Natural killer cell (primary cell): ENCODE measurements at regions not wholly inside any gene's neighbourhood (a gene's known extent, or its start where the extent isn't known, plus 50 kb on each side); places are given as distances from the start of the nearest gene placed in this dataset.

ENCODE experiments used
- ATAC-seq, 3 donors: fragments of 150-1000 bp in 2 of 3; fragments of 200-7000 bp in 1 of 3; cut with Tn5 transposase; 1 replicate in 1 of 3; 2 replicates in 2 of 3; pipeline ENCODE4 v1.10.0; 2021; ENCODE audit warnings: mild to moderate bottlenecking in 2 of 3, moderate library complexity in 2 of 3
- DNase-seq, 2 donors: peaks; one replicate each; pipeline versions ENCODE4 v3.0.0 to v3.0.0-alpha.2; 2013 to 2021; ENCODE audit warnings: mixed read lengths in 1 of 2
- H3K27ac ChIP-seq: one replicate; pipeline ENCODE4 v1.5.1; 2013; ENCODE audit warnings: mild to moderate bottlenecking, low read length
- H3K27me3 ChIP-seq: one replicate; pipeline ENCODE4 v1.6.1; 2013; ENCODE audit warnings: low read length; ENCODE audit not compliant: control insufficient read depth, insufficient read depth
- H3K36me3 ChIP-seq: one replicate; pipeline ENCODE4 v1.6.1; 2013; ENCODE audit warnings: low read length; ENCODE audit not compliant: control insufficient read depth, insufficient read depth
- H3K4me1 ChIP-seq: one replicate; pipeline ENCODE4 v1.6.1; 2013; ENCODE audit warnings: low read length; ENCODE audit not compliant: control insufficient read depth, insufficient read depth
- H3K4me3 ChIP-seq: one replicate; pipeline ENCODE4 v1.5.1; 2013; ENCODE audit warnings: low read length
- H3K9me3 ChIP-seq: one replicate; pipeline ENCODE4 v1.6.1; 2013; ENCODE audit warnings: low read length; ENCODE audit not compliant: control insufficient read depth, insufficient read depth
- H3K27ac Mint-ChIP-seq, 2 donors: one replicate each; pipeline ENCODE4 v1.8.0; 2022; ENCODE audit warnings: mild to moderate bottlenecking in 2 of 2, mixed read lengths in 2 of 2, moderate library complexity in 1 of 2
- H3K27me3 Mint-ChIP-seq, 2 donors: one replicate each; pipeline ENCODE4 v1.8.0; 2022; ENCODE audit warnings: low read depth in 2 of 2, mixed read lengths in 2 of 2
- H3K36me3 Mint-ChIP-seq: one replicate; pipeline ENCODE4 v1.8.0; 2022; ENCODE audit warnings: mixed read lengths
- H3K4me1 Mint-ChIP-seq, 2 donors: one replicate each; pipeline ENCODE4 v1.8.0; 2022; ENCODE audit warnings: mixed read lengths in 2 of 2
- H3K4me3 Mint-ChIP-seq: one replicate; pipeline ENCODE4 v1.8.0; 2022; ENCODE audit warnings: mild to moderate bottlenecking, moderate library complexity, mixed read lengths
- H3K9me3 Mint-ChIP-seq, 2 donors: one replicate each; pipeline ENCODE4 v1.8.0; 2022; ENCODE audit warnings: mixed read lengths in 2 of 2
- WGBS: methylation state at CpG from one replicate; pipeline ENCODE4 v1.1.7; 2013; ENCODE audit warnings: missing lambda C conversion rate; ENCODE audit not compliant: insufficient coverage; 5-methylcytosine and 5-hydroxymethylcytosine counted together
- intact Hi-C: fragments of 100-400 bp; cut with micrococcal nuclease; formaldehyde crosslinking; loops from one replicate; pipeline ENCODE4 v1.14.2; 2022
- TF ChIP-seq, protein P1 (sequence below): fragments of 200-600 bp; IDR thresholded peaks from one replicate; pipeline ENCODE4 v1.8.0; 2022; ENCODE audit warnings: antibody characterized with exemption

DNA sequence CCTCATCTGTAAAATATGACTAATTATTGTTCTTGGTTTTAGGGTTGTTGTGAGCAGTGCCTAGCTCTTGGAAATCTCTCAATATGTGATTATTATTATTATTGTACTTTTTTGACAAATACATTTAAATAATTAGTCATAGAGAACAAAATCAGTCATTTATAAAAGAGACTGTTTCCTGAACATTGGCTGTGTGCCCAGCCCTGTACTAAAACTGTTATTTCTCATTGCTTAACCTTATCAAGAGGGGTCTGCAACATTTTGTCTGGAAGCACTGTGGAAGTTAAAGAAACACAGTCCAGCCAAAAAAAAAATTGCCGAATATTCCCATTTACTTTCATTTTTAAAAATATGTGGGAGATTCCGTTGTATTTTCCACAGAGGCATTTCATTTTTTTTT lies 989.2 kb upstream of the SLIT2 start:
- Mint-ChIP-seq H3K9me3 (peaks cover 12 to 17% of the 10 kb centered on the region in 2 donors), H3K4me1 (no peaks in the 10 kb centered on the region), H3K4me3 (no peak overlapping the region), H3K36me3 (peaks cover 15% of the 10 kb centered on the region), H3K27me3 (no peaks in the 10 kb centered on the region), H3K27ac (no peak overlapping the region)
- peaks cover 6% of the 10 kb centered on the region for H3K9me3 ChIP-seq
- no peak overlapping the region for H3K27ac ChIP-seq
- no peaks in the 10 kb centered on the region for H3K27me3 ChIP-seq
- H3K36me3 ChIP-seq: no peaks in the 10 kb centered on the region
- no peak for ATAC-seq
- H3K4me3 ChIP-seq: no peak overlapping the region
- intact Hi-C loops: no loop called here
- TF ChIP-seq, protein P1, sequence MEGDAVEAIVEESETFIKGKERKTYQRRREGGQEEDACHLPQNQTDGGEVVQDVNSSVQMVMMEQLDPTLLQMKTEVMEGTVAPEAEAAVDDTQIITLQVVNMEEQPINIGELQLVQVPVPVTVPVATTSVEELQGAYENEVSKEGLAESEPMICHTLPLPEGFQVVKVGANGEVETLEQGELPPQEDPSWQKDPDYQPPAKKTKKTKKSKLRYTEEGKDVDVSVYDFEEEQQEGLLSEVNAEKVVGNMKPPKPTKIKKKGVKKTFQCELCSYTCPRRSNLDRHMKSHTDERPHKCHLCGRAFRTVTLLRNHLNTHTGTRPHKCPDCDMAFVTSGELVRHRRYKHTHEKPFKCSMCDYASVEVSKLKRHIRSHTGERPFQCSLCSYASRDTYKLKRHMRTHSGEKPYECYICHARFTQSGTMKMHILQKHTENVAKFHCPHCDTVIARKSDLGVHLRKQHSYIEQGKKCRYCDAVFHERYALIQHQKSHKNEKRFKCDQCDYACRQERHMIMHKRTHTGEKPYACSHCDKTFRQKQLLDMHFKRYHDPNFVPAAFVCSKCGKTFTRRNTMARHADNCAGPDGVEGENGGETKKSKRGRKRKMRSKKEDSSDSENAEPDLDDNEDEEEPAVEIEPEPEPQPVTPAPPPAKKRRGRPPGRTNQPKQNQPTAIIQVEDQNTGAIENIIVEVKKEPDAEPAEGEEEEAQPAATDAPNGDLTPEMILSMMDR: no peak
- DNase-seq: no peak
- no peaks in the 10 kb centered on the region for H3K4me1 ChIP-seq
- 100% methylated on average over 1 of the region's 2 CpGs for WGBS

DNA sequence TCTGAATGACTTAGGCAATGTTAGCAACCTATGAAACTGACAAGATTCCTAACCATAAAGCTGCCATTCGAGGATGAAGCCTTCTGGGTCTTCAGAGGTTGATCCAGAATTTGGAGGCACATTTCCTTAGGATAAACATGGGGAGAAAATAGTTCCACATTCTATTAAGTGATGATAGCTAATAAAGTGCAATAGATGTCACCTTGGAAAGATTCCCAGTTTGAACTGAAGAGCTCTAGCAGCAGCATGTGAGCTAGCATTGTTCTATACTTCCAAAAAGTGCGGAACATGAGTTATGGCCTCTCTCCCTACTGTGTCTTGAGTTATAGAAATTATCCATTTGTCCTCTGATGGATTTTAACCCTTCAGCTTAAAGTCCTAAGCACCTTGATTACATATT lies 991.4 kb upstream of the SLIT2 start:
- ATAC-seq (no peak), DNase-seq (no peak)
- Mint-ChIP-seq H3K4me3 (no peak overlapping the region), H3K27me3 (no peaks in the 10 kb centered on the region), H3K36me3 (peaks cover 9% of the 10 kb centered on the region), H3K4me1 (no peaks in the 10 kb centered on the region), H3K9me3 (peaks cover 13 to 15% of the 10 kb centered on the region in 2 donors), H3K27ac (no peak overlapping the region)
- no peak overlapping the region for H3K27ac ChIP-seq
- WGBS: 20% methylated on average over 2 of the region's 2 CpGs
- TF ChIP-seq, protein P1: no peak
- no peaks in the 10 kb centered on the region for H3K36me3 ChIP-seq
- H3K4me3 ChIP-seq: no peak overlapping the region
- intact Hi-C loops: no loop called here
- H3K4me1 ChIP-seq: no peaks in the 10 kb centered on the region
- peaks cover under 1% of the 10 kb centered on the region for H3K9me3 ChIP-seq
- H3K27me3 ChIP-seq: no peaks in the 10 kb centered on the region

DNA sequence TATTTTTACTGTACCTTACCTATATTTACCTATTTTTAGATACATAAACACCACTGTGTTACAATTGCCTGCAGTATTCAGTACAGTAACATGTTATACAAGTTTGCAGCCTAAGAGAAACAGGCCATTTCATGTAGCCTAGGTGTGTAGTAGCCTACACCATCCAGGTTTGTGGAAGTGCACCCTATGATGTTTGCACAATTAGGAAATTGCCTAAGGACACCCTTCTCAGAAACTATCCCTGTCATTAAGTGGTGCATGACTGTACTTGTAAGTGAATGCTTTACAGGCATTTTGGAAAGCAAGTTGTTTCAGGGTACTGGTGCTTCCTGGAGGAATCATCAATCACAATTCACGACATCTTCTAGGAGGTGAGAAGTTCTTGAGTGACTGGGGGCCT lies 991.8 kb upstream of the SLIT2 start:
- no peaks in the 10 kb centered on the region for H3K36me3 ChIP-seq
- H3K27me3 ChIP-seq: no peaks in the 10 kb centered on the region
- TF ChIP-seq, protein P1: no peak
- no peaks in the 10 kb centered on the region for H3K4me1 ChIP-seq
- WGBS: 80% methylated on average over 1 of the region's 1 CpG
- peaks cover 3% of the 10 kb centered on the region for H3K9me3 ChIP-seq
- Mint-ChIP-seq H3K4me3 (no peak overlapping the region), H3K9me3 (peaks cover 11 to 13% of the 10 kb centered on the region in 2 donors), H3K27me3 (no peaks in the 10 kb centered on the region), H3K4me1 (no peaks in the 10 kb centered on the region), H3K36me3 (peaks cover 7% of the 10 kb centered on the region), H3K27ac (no peak overlapping the region)
- H3K4me3 ChIP-seq: no peak overlapping the region
- DNase-seq: no peak
- intact Hi-C loops: no loop called here
- H3K27ac ChIP-seq: no peak overlapping the region
- no peak for ATAC-seq

DNA sequence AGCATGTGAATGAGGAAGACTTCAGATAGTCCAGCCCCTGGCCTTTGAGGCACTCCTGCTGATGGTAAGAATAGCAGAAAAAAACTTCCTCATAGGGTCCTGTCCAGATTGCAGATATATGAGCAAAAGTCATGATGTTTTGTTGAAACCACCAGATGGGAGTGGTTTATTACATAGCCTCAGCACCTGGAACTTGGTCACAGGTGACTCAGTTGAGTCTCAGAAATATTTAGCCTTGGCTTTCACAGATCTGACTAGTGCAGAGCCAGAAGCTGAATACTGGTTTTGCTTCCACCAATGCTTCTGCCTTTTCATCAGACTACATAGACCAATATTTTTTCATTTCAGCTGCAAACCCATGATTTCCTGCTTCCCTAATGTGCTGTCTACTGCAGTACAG lies 994.9 kb upstream of the SLIT2 start:
- no peak overlapping the region for H3K4me3 Mint-ChIP-seq
- H3K27ac Mint-ChIP-seq: no peak overlapping the region
- no peak for DNase-seq
- no peaks in the 10 kb centered on the region for H3K27me3 Mint-ChIP-seq
- H3K9me3 ChIP-seq: peaks cover 8% of the 10 kb centered on the region
- intact Hi-C loops: no loop called here
- no peak overlapping the region for H3K27ac ChIP-seq
- no peaks in the 10 kb centered on the region for H3K4me1 Mint-ChIP-seq
- TF ChIP-seq, protein P1: no peak
- no peaks in the 10 kb centered on the region for H3K4me1 ChIP-seq
- H3K9me3 Mint-ChIP-seq: peaks cover 10 to 11% of the 10 kb centered on the region in 2 donors
- no peaks in the 10 kb centered on the region for H3K27me3 ChIP-seq
- no peak for ATAC-seq
- H3K36me3 ChIP-seq: no peaks in the 10 kb centered on the region
- no peak overlapping the region for H3K4me3 ChIP-seq
- H3K36me3 Mint-ChIP-seq: peaks cover 6% of the 10 kb centered on the region
